Tibial nerve (tissue), 4 donors: ENCODE measurements at regions not wholly inside any gene's neighbourhood (a gene's known extent, or its start where the extent isn't known, plus 50 kb on each side); places are given as distances from the start of the nearest gene placed in this dataset.
"Not testable (repeated sequence)": the region's sequence is repeated elsewhere in the genome, so short reads cannot be mapped to it uniquely, and the experiment has no call there.

Experiments
- DNase-seq, 2 donors: peaks; one replicate each; pipeline ENCODE4 v3.0.0-alpha.2; 2019; ENCODE audit warnings: low spot score in 2 of 2
- H3K27ac ChIP-seq, 4 donors: fragments of 200-600 bp; sonication (generic) in 3 of 4; one replicate each; pipeline ENCODE4 v1.5.1; 2017 to 2019; ENCODE audit warnings: mild to moderate bottlenecking in 1 of 4
- H3K27me3 ChIP-seq, 2 donors: fragments of 200-600 bp; sonication (generic) in 1 of 2; one replicate each; pipeline versions ENCODE4 v1.5.1 to v1.6.0; 2017 to 2019
- H3K36me3 ChIP-seq, 3 donors: fragments of 200-600 bp; sonication (generic); one replicate each; pipeline ENCODE4 v1.5.1; 2018 to 2019
- H3K4me1 ChIP-seq, 4 donors: fragments of 200-600 bp; sonication (generic) in 3 of 4; one replicate each; pipeline ENCODE4 v1.5.1; 2017 to 2019
- H3K4me3 ChIP-seq, 4 donors: fragments of 200-600 bp; sonication (generic) in 3 of 4; one replicate each; pipeline ENCODE4 v1.5.1; 2017 to 2019; ENCODE audit warnings: mild to moderate bottlenecking in 1 of 4, moderate library complexity in 1 of 4
- H3K9me3 ChIP-seq, 4 donors: fragments of 200-600 bp; sonication (generic) in 3 of 4; one replicate each; pipeline ENCODE4 v1.5.1; 2017 to 2019
- EP300 ChIP-seq, 2 donors: sonication (generic); formaldehyde crosslinking; IDR thresholded peaks; one replicate each; pipeline ENCODE4 v1.6.1; 2017; ENCODE audit warnings: antibody characterized with exemption in 2 of 2, mild to moderate bottlenecking in 1 of 2
- POLR2A ChIP-seq, 2 donors: fragments of 450-650 bp; IDR thresholded peaks; one replicate each; pipeline ENCODE4 v1.6.1; 2017; ENCODE audit warnings: antibody characterized with exemption in 2 of 2, mild to moderate bottlenecking in 2 of 2, moderate library complexity in 2 of 2
- WGBS, 2 donors: methylation state at CpG; one replicate each; pipeline ENCODE4 v1.1.5; 2018; 5-methylcytosine and 5-hydroxymethylcytosine counted together
- TF ChIP-seq, protein P1 (sequence below), 5 experiments: fragments of 200-600 bp in 3 of 5; fragments of 450-650 bp in 2 of 5; sonication (generic) in 3 of 5; IDR thresholded peaks; one replicate each; pipeline ENCODE4 v1.5.1; 2016 to 2019; ENCODE audit warnings: antibody characterized with exemption in 5 of 5, mild to moderate bottlenecking in 3 of 5, moderate library complexity in 2 of 5

DNA sequence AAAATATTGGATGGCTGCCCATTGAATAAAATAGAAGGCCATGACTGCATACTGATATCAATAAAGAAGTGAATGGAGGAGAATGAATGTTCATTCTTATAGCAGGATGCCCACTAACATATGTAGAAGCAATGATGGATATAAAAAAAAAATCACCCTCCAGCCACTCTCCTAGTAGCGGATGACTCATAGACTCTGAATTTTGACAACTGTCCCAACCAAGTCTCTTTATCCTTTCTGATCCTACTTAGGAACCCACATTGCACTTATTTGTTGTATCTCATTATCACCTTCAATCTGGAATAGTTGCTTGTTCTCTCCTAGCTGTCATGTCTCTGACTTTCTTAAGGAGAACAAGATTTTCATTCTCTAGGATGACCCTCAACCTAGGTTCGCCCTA, 429.9 kb downstream of the HS3ST3B1 start:
- no peaks in the 10 kb centered on the region for H3K9me3 ChIP-seq
- H3K27ac ChIP-seq = no peak overlapping the region
- 90 to 95% methylated on average over 2 of the region's 2 CpGs for WGBS, 2 donors
- DNase-seq = no peak
- no peaks in the 10 kb centered on the region for H3K4me1 ChIP-seq
- H3K36me3 ChIP-seq = no peaks in the 10 kb centered on the region
- no peak overlapping the region for H3K4me3 ChIP-seq
- TF ChIP-seq POLR2A (IDR thresholded peaks at IDR 0.05) = no peak
- no peak for TF ChIP-seq EP300 (IDR thresholded peaks at IDR 0.05)
- TF ChIP-seq, protein P1, sequence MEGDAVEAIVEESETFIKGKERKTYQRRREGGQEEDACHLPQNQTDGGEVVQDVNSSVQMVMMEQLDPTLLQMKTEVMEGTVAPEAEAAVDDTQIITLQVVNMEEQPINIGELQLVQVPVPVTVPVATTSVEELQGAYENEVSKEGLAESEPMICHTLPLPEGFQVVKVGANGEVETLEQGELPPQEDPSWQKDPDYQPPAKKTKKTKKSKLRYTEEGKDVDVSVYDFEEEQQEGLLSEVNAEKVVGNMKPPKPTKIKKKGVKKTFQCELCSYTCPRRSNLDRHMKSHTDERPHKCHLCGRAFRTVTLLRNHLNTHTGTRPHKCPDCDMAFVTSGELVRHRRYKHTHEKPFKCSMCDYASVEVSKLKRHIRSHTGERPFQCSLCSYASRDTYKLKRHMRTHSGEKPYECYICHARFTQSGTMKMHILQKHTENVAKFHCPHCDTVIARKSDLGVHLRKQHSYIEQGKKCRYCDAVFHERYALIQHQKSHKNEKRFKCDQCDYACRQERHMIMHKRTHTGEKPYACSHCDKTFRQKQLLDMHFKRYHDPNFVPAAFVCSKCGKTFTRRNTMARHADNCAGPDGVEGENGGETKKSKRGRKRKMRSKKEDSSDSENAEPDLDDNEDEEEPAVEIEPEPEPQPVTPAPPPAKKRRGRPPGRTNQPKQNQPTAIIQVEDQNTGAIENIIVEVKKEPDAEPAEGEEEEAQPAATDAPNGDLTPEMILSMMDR (IDR thresholded peaks at IDR 0.05) = no peak
- H3K27me3 ChIP-seq = no peaks in the 10 kb centered on the region

GRCh38 chr17:14725729-14726128, 424.8 kb downstream of the HS3ST3B1 start:
- WGBS, 2 donors = 64 to 65% methylated on average over 4 of the region's 4 CpGs
- no peaks in the 10 kb centered on the region for H3K36me3 ChIP-seq
- H3K27ac ChIP-seq = no peak overlapping the region
- peaks cover 0 to 3% (median 0%) of the 10 kb centered on the region in 4 donors for H3K9me3 ChIP-seq
- H3K27me3 ChIP-seq = no peaks in the 10 kb centered on the region
- H3K4me1 ChIP-seq = no peaks in the 10 kb centered on the region
- no peak for TF ChIP-seq EP300 (IDR thresholded peaks at IDR 0.05)
- TF ChIP-seq POLR2A (IDR thresholded peaks at IDR 0.05) = no peak
- TF ChIP-seq, protein P1 (IDR thresholded peaks at IDR 0.05) = no peak
- no peak for DNase-seq
- no peak overlapping the region for H3K4me3 ChIP-seq

DNA sequence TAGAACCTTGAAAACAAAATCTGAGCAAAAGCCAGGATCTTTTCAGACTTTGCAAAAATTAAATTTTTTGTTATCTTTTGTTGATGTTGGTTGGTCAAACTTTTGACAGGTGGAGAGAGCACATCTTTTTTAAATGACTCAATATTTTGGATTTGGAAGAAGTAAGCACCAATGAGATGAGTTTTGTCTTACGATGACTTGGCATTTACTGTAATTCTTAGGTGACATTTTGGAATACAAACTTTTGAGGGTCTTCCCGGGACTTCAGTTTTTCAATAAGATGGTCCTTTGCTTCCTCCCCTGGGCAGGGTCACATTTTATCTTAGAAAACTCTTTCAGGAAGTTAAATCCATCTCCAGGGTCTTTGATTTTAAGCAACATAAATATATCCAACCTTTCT, 423.9 kb downstream of the HS3ST3B1 start:
- 91 to 96% methylated on average over 2 of the region's 2 CpGs for WGBS, 2 donors
- Histone ChIP-seq H3K9me3 (peaks cover 0 to 3% (median 0%) of the 10 kb centered on the region in 4 donors), H3K27me3 (no peaks in the 10 kb centered on the region), H3K4me3 (no peak overlapping the region), H3K27ac (no peak overlapping the region), H3K4me1 (no peaks in the 10 kb centered on the region), H3K36me3 (no peaks in the 10 kb centered on the region)
- no peak for TF ChIP-seq EP300 (IDR thresholded peaks at IDR 0.05)
- TF ChIP-seq, protein P1 (IDR thresholded peaks at IDR 0.05) = no peak
- TF ChIP-seq POLR2A (IDR thresholded peaks at IDR 0.05) = no peak
- DNase-seq = no peak

DNA sequence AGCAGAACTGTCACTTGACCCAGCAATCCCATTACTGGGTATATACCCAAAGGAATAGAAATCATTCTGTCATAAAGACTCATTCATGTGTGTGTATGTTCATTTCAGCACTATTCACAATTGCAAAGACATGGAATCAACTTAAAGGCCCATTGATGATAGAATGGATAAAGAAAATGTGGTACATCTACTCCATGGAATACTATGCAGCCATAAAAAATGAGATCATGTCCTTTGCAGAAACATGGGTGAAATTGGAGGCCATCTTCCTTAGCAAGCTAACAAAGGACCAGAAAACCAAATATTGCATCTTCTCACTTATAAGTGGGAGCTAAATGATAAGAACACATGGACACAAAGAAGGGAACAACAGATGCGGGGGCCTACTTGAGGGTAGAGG, 422.5 kb downstream of the HS3ST3B1 start:
- WGBS, 2 donors = 89 to 95% methylated on average over 1 of the region's 1 CpG

GRCh38 chr17:14719942-14720341, 419.1 kb downstream of the HS3ST3B1 start:
- 85 to 86% methylated on average over 3 of the region's 3 CpGs for WGBS, 2 donors
- DNase-seq = no peak
- Histone ChIP-seq H3K36me3 (no peaks in the 10 kb centered on the region), H3K27me3 (no peaks in the 10 kb centered on the region), H3K27ac (no peak overlapping the region), H3K4me3 (no peak overlapping the region), H3K4me1 (no peaks in the 10 kb centered on the region), H3K9me3 (peaks cover 0 to 3% (median 0%) of the 10 kb centered on the region in 4 donors)
- TF ChIP-seq, protein P1 (IDR thresholded peaks at IDR 0.05) = no peak
- no peak for TF ChIP-seq EP300 (IDR thresholded peaks at IDR 0.05)
- TF ChIP-seq POLR2A (IDR thresholded peaks at IDR 0.05) = no peak

More for the DNA sequence above, 422.5 kb downstream of the HS3ST3B1 start:
- not testable (repeated sequence) for H3K9me3 ChIP-seq, H3K4me1 ChIP-seq, DNase-seq, H3K36me3 ChIP-seq, H3K27me3 ChIP-seq, H3K4me3 ChIP-seq, H3K27ac ChIP-seq

DNA sequence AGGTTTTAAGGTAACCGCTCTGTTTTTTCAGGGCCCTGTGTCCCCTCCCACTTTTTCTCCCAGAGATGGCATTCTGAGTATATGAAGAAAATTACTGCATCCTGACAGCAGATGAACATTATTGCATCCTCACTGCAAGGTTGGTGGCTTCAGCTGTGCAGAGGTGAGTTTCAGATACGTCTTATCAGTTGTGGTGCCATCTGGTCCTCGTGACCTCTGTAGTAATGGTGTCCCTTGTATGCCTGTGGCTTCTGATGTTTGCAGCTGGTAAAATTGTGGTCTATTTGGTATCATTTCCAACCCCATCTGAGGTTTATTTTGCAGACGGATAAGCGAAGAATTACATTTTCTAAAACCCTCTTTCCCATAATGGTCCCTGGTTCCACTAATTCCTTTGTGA, 417.0 kb downstream of the HS3ST3B1 start:
- TF ChIP-seq EP300 (IDR thresholded peaks at IDR 0.05) (no peak), POLR2A (IDR thresholded peaks at IDR 0.05) (no peak)
- TF ChIP-seq, protein P1 (IDR thresholded peaks at IDR 0.05) = no peak
- H3K36me3 ChIP-seq = no peaks in the 10 kb centered on the region
- no peaks in the 10 kb centered on the region for H3K27me3 ChIP-seq
- H3K4me3 ChIP-seq = no peak overlapping the region
- 93 to 95% methylated on average over 5 of the region's 5 CpGs for WGBS, 2 donors
- no peaks in the 10 kb centered on the region for H3K9me3 ChIP-seq
- H3K4me1 ChIP-seq = no peaks in the 10 kb centered on the region
- no peak overlapping the region for H3K27ac ChIP-seq
- DNase-seq = no peak
